ENCODE measurements at regions not wholly inside any gene's neighbourhood (a gene's known extent, or its start where the extent isn't known, plus 50 kb on each side); places are given as distances from the start of the nearest gene placed in this dataset.
"Not testable (repeated sequence)": the region's sequence is repeated elsewhere in the genome, so short reads cannot be mapped to it uniquely, and the experiment has no call there.

DNA sequence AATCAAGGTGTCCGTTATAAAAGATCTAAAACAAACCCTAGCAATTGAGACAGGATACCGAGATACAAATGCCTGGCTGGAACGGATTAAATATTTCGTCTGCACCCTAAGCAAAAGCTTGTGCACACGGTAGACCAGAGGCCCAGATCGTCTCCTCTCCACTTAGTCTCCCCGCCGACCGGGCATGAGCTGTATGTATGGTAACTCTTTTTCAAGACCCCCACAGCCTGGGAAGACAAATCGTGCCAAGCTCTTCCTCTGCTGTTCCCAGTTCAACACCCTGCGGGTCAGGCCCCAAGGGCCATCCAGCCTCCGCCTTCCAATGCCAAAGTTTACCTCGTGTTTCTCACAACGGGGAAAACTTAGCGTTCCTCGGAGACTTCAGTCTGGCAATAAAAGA lies 285.7 kb upstream of the GALNT17 start:
- DNase-seq: no peak

DNA sequence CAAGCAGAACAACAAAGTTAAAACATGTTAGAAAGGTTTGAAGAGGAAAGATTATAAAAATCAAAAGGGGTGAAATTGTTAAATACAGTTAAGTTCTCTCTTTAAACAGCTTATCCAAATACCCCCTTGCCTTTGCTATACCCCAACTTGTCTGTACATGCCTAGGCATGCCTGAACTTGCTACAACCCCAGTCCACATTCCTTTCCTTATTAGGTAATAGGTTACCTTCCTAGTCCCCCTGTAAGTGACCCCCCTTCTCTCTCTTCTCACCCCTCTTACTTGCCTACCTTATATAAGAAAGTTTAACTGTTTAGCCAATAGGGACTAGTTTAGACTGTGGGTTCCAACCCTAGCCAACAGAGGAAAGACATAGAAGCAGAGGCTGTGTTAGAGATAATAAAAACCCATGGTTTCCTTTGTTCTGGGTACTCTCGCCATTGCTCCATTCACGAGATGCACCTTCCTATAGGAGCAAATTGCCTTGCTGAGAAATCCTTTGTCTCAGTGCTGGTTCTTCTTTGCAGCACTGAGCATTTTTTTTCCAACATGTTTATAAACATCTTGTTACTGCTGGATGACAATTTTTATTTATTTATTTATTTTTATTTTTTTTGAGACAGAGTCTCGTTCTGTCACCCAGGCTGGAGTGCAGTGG lies 282.2 kb upstream of the GALNT17 start:
- DNase-seq: peak; percentile 10

DNA sequence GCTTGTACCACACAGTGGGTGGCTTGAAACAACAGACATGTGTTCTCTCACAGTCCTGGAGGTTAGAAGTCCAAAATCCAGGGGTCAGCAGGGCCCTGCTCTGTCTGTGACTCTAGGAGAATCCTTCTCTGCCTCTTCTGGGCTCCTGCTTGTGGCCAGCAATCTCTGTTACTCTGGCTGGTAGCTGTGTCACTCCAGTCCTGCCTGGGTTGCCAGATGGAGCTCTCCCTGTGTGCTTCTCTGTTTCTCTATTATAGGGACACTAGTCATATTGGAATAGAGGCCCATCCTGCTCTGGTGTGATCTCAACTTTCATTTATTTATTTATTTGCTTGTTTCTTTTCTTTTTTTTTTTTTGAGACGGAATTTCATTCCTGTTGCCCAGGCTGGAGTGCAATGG lies 276.6 kb upstream of the GALNT17 start:
- DNase-seq: no peak

DNA sequence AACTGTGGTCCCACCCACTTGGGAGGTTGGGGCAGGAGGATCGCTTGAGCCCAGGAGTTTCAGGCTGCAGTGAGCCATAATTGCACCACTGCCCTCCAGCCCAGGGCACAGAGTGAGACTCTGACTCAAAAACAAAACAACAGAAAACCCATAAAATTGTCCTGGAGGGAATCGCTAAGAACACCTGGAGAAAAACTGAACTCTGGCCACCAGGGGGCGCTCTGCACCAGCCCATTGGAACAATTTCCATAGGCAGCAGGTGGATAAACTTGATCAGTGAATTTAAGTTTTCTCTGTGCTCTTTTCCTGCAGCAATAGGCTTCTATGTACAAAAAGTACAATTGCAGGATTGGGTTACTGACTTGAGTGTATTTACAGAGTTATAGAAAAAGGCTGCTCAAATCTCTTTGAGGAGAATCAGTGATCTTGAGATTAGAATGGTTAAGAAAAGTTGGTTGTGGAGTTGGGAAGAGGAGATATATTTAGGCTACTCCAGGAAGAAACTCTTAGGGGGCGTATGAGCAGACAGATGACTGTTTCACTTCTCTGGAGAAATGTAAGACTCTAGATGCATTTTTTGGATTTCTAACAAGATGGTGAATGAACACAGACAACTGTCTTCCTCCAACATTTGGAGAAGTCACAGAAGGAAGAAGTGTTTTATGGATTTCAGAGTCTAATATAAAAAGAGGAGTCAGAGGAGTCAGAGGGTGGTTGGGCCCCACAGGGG lies 274.9 kb upstream of the GALNT17 start:
- DNase-seq: peak; percentile 76

DNA sequence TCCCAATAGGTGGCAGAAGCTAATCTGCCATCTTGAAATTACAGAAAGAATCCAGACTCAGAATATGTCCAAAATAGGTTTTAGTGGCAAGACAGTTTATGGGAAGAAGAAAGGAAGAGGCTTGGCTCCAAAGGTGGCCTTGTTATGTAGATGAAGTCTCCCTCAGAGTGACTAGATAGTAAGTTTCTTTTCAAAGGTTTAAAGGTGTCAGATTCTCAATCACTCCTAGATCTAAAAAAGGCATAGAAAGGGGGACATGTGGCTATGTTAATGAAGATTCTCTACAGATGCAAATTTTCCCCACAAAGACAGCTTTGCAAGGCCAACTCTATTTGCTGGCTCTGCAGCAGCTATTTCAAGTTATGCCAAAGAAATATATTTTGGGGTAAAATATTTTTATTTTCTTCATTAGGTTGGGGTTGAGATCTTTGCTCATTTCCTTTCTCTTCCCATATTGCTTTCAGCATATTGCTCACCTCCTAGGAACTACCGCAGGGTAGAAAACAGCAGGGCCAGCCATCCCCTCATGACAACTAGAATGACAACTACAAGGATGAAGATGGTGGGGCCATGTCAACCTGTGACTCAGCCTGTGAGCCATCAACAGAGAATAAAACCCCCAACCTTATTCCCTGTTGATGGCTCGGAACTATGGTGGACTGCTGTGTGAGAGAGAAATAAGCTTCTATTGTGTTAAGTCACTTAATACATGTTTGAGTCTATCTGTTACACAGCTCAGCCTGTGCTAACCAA lies 274.0 kb upstream of the GALNT17 start:
- DNase-seq: no peak

GRCh38 chr7:70867513-70867912 lies 264.4 kb upstream of the GALNT17 start:
- DNase-seq: no peak

- no peak for DNase-seq
Observed at GRCh38 chr7:70870349-70870748, 261.6 kb upstream of the GALNT17 start.

GRCh38 chr7:70872188-70872587 lies 259.8 kb upstream of the GALNT17 start:
- DNase-seq: no peak

- no peak for DNase-seq
Observed at GRCh38 chr7:70881167-70881847, 250.6 kb upstream of the GALNT17 start.

- DNase-seq: no peak
Observed at GRCh38 chr7:70883750-70884439, 248.0 kb upstream of the GALNT17 start.

DNA sequence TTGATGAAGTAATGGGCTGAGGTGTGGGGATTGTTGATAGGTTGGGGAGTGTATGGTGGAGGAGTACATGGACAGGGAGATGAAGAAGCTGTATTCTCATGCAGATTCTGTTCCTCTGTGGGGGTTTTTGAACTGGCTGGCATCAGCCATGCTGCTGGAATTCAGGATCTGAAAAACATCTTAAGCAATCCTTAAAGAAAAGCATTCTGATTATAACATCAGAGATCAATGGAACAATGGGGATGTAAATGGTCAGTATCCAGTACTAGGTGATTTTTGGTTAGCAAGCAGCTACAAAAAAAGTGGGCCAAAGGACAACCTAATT lies 247.5 kb upstream of the GALNT17 start:
- DNase-seq: no peak

GRCh38 chr7:70884809-70885208 lies 247.1 kb upstream of the GALNT17 start:
- no peak for DNase-seq

DNA sequence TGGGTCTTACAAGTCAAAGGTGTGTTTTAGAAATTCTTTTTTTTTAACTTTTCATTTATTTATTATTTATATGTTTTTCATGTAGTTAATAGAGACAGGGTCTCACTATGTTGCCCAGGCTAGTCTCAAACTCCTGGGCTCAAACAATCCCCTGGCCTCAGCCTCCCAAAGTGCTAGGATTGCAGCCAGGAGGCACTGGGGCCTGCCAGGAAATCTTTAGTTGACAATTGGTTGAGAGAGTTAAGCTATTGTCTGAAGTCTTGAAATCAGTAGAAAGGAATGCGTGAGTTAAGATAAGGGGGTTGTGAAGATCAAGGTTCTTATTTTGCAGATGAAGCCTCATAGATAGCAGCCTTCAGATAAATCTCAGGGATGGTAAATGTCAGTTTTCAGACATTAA lies 245.4 kb upstream of the GALNT17 start:
- DNase-seq: no peak

DNA sequence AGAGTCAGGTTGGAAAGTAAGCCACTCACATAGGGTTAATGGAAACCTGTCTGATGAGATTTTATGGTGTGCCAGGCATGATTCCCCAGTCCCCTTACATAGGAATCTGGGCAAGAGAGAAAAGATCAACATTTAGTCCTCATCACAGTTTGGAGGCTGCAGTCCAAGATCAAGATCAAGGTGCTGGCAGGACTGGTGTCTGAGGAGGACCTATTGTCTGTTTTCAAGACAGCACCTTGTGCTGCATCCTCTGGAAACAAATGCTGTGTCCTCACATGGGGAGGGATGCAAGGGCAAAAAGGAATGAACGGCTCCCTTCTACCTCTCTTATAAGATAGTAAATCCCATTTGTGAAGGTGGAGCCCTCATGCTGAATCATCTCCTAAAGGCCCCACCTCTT lies 244.8 kb upstream of the GALNT17 start:
- no peak for DNase-seq

DNA sequence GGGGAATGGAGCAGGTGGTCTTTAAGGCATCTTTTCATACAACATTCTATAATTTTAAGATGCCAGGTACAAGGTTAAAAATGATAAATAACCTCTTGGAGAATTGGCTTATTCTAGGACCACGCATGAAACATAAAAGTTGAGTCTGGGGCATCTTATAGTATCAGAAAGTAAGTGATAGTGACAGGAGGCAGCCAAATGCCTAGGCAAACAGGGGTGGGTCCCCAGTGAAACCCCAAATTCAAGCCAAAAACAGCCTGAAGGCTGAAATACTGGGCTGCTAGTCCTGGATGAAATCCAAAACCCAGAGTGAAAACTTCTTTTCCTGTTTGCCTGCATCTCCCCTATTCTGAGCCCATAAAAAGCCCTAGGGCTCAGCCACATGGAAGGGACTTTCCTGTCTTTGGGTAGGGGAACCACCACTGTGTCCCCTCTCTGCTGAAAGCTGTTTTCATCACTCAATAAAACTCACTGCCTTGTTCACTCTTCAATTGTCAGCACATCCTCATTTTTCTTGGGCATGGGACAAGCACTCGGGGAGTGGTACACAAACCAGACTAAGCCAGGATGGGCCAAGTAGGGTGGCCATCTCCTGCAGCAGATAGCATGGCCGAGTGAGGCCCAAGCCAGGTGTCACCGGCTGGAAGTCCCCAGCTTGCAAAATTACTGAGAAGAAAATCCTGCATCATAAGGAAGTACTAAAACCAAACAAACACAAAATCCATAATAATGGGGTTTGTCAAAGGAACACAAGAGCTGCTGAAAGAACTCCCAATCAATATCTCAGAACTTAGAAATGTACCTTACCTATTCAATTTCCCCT lies 241.6 kb upstream of the GALNT17 start:
- no peak for DNase-seq

DNA sequence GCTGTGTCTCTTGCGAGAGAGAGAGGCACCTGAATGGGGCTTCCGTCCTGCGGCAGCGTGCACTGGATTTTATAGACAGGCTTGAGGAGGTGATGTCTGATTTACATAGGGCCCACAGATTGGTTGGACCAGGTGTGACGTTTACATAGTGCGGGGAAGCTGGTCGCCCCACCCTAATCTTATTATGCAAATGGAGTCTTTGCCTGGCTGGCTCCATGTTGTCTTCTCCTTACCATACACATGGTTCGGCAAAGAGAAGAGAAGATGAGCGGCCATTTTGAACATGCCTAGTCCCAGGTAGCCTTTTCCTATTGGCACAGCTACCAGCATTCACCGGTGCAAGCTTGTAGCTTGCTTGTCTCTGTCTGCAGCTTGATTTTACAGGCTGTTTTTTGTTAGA lies 238.5 kb upstream of the GALNT17 start:
- DNase-seq: no peak

DNA sequence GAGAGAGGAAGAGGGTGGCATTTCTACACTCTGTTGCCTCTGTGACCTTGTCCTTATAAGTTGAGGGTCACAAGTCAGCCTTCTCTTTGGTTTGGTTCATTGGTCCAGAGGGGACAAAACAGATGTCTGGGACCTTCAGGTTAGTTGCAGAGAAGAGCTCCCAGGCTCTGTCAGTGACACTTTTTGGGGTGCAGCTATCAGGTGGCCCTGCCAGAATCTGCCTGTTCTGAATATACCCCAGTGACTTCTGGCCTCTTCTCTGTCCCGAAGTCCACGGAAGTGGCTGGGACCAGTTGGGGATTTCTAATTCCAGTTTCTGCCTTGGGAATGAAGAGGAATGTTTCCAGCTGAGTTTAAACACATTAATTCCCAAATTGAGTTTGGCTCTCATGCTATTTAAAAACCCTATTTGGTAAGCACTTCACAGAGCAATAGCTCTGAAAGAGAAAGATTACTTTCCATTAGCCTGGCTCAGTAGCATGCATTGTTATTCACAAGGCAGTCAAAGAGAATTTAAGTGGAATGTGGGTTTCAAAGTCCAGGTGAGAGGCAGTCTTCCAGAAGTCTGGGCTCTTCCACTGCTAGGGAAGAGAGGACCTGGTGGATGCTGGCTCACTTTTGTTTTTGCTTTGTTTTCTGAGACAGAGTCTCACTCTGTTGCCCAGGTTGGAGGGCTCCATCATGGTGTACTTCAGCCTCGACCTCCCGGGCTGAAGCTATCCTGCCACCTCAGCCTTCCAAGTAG lies 237.8 kb upstream of the GALNT17 start:
- DNase-seq: no peak

- DNase-seq: no peak
Observed at GRCh38 chr7:70894799-70895198, 237.1 kb upstream of the GALNT17 start.

DNA sequence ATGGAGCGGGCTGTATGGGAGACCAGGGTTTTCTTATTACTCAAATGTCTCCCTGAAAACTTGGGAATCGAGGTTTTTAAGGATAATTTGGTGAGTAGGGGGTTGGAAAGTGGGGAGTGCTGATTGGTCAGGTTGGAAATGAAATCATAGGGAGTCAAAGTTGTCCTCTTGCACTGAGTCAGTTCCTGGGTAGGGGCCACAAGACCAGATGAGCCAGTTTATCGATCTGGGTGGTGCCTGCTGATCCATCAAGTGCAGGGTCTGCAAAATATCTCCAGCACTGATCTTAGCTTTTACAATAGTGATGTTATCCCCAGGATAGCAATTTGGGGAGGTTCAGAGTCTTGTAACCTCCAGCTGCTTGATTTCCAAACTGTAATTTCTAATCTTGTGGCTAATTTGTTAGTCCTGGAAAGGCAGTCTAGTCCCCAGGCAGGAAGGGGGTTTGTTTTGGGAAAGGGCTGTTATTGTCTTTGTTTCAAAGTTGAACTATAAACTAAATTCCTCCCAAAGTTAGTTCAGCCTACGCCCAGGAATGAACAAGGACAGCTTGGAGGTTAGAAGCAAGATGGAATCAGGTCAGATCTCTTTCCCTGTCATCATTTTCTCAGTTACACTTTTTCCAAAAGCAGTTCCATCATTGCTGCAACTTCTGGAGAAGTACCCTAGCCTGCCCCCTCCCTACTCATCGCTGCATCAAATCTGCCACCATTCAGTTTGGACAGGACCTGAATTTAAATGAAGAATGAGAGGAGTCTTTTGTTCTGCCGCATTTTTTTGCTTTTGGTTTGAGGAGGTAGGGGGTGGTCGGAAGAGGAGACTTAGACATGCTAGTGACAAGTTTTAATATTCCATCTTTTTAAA lies 236.4 kb upstream of the GALNT17 start:
- DNase-seq: not testable (repeated sequence)

All from DMS53 (cell line).